GM12865 (cell line): ENCODE measurements at regions not wholly inside any gene's neighbourhood (a gene's known extent, or its start where the extent isn't known, plus 50 kb on each side); places are given as distances from the start of the nearest gene placed in this dataset.

Source experiments
- DNase-seq: peaks from one replicate; pipeline ENCODE4 v3.0.0; 2010; ENCODE audit warnings: low read depth
- H3K4me3 ChIP-seq: 2 replicates; pipeline ENCODE4 v1.5.1; 2011; ENCODE audit warnings: mild to moderate bottlenecking, low read depth, low read length, control low read depth
- CTCF ChIP-seq: IDR thresholded peaks from 2 replicates; pipeline ENCODE4 v1.5.1; 2011; ENCODE audit warnings: low read length, control low read depth, low read depth, inconsistent platforms; ENCODE audit not compliant: insufficient read depth; ENCODE audit errors: missing control alignments

GRCh38 chr1:209232197-209232596, 351.3 kb upstream of the CAMK1G start:
- H3K4me3 ChIP-seq: no peak overlapping the region
- TF ChIP-seq CTCF: no peak
- DNase-seq: no peak

- no peak for DNase-seq
- H3K4me3 ChIP-seq: no peak overlapping the region
- no peak for TF ChIP-seq CTCF
Observed at GRCh38 chr1:209232759-209233158, 350.8 kb upstream of the CAMK1G start.

DNA sequence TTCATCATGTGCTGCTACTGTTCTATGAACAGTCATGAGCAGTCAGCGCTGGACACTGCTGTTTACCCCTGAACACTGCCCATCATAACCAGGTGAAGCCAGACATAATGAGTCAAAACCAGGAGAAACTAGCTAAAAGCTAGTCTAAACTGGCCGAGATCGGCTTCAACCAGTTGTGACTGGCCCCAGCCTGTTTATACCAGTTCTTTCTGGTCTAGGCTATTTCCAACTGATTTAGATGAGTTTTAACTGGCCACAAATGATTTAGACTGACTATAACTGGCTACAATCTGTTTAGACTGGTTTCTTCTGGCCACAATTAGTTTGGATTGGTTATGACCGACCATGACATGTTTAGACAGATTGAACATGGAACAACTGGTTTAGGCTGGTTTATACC, 348.3 kb upstream of the CAMK1G start:
- no peak overlapping the region for H3K4me3 ChIP-seq
- TF ChIP-seq CTCF: no peak

DNA sequence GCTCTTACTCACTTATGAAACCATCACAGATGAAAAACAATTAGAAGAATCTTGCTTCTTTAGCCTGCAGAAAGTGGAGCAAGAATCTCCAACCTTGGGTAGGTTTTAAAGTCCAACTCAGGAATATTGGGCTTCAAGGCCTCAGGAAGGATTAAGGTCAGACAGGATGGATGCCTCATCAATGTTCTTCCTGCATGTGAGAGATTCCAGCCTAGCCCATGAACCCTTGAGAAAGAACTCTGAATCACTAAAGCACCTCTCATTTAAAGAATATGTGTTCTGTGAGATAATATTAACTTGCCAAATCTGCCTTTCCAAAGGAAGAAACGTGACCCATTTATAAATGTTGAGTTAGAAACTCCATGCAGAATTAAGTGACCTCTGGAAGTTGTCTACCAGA, 345.2 kb upstream of the CAMK1G start:
- no peak overlapping the region for H3K4me3 ChIP-seq
- DNase-seq: no peak
- TF ChIP-seq CTCF: no peak

More for the DNA sequence above, 348.3 kb upstream of the CAMK1G start:
- DNase-seq: no peak

- no peak for DNase-seq
- H3K4me3 ChIP-seq: no peak overlapping the region
- TF ChIP-seq CTCF: no peak
Observed at GRCh38 chr1:209240351-209240750, 343.2 kb upstream of the CAMK1G start.

GRCh38 chr1:209241487-209241886, 342.0 kb upstream of the CAMK1G start:
- no peak overlapping the region for H3K4me3 ChIP-seq
- DNase-seq: no peak
- no peak for TF ChIP-seq CTCF

- peak; percentile 78 for DNase-seq
- peak; percentile 88 for TF ChIP-seq CTCF
- H3K4me3 ChIP-seq: no peak overlapping the region
Observed at GRCh38 chr1:209248649-209249279, 334.8 kb upstream of the CAMK1G start.
